ENCODE measurements at regions not wholly inside any gene's neighbourhood (a gene's known extent, or its start where the extent isn't known, plus 50 kb on each side); places are given as distances from the start of the nearest gene placed in this dataset.

DNA sequence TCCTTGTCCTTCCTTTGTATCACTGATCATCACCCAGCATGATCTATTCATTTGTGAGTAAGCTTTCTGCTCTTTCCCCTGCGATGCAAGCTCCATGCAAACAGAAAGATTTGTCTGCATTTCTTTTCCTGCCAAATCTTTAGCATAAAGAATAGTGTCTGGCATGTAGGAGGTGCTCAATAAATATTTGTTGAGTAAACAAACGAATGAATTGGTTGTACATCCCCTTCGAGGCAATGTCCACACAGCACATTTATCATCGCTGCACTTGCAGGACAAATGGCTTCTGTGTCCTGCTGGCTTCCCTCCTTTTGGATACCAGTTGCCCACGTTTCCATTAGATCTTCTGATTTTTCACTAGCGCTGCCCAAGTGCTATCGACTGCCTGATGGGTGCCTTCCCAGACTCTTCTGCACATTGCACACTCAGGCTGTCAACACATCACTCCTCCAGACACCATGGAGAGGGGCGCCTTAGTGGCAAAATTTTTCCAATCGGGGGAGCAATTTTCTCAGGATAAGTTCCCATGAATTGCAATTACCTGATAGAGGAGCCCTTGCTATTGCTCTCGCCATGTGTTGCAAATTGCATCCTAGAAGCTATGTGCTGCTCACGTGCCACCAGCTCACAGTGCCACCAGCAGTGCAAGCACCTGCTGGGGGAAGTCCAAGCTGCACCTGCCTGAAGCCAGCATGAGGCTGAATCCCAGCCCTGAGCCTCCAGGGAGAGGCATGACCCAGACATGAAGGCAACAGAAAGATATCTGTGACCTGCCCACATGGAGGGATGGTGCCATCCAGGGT is 206.6 kb downstream of the KIF26A start:
- DNase-seq: no peak

- no peak for DNase-seq
Measured at GRCh38 chr14:104345621-104346462, 207.5 kb downstream of the KIF26A start.

- no peak for DNase-seq
Measured at GRCh38 chr14:104346608-104347007, 208.2 kb downstream of the KIF26A start.

- no peak for DNase-seq
Measured at GRCh38 chr14:104348741-104349140, 210.4 kb downstream of the KIF26A start.

DNA sequence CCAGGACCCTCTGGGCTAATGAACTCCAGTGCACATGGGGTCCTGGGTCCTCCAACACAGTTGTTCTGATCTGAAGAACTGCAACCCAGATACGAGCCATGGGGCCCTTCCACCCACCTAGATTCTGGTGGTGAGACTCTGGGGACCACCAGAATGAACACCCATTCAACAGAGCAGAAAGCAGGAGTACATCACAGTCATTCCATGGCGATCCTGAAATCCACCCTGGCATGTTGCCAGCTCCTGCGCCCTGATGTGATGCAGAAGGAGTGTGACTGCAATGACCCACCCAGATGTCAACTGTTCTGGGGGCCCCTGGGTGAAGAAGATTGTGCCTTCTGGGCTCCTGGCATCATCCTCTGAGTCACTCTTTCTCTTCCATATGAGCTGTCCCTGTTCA is 211.6 kb downstream of the KIF26A start:
- DNase-seq: no peak

GRCh38 chr14:104350463-104351185 is 212.2 kb downstream of the KIF26A start:
- no peak for DNase-seq

GRCh38 chr14:104351849-104352492 is 213.6 kb downstream of the KIF26A start:
- no peak for DNase-seq

DNA sequence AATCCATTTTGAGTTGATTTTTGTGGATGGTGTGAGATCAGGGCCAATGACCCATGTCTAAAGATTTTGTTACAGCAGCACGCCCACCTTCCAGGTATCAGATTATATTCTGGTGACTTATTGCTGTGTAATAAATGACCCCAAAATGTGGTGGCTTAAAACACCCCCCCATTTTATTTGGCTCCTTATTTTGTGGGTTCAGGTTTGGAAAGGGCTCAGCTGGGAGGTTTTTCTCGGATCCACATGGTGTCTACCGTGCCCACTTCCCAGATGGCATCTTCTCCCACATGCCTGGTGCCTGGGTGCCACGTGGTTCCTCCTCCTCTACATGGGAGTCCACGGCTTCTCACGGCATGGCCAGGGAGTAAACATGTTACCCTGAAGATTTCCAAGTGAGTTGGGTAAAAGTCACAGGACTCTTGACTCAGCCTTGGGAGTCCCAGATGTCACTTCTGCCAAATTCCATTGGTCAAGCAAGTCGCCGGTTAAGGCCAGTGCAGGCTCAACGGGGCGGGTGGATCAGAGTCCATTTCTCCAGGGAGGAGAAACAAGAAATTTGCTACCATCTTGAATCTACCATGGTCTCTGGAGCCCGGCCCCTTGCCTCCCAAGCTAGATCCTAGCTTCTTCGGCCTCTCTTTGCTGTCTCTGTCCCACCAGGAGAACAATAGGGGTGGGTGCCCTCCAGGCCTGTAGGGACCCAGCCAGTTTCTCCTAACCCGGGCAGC is 214.3 kb downstream of the KIF26A start:
- no peak for DNase-seq

GRCh38 chr14:104353221-104353920 is 215.0 kb downstream of the KIF26A start:
- no peak for DNase-seq

DNA sequence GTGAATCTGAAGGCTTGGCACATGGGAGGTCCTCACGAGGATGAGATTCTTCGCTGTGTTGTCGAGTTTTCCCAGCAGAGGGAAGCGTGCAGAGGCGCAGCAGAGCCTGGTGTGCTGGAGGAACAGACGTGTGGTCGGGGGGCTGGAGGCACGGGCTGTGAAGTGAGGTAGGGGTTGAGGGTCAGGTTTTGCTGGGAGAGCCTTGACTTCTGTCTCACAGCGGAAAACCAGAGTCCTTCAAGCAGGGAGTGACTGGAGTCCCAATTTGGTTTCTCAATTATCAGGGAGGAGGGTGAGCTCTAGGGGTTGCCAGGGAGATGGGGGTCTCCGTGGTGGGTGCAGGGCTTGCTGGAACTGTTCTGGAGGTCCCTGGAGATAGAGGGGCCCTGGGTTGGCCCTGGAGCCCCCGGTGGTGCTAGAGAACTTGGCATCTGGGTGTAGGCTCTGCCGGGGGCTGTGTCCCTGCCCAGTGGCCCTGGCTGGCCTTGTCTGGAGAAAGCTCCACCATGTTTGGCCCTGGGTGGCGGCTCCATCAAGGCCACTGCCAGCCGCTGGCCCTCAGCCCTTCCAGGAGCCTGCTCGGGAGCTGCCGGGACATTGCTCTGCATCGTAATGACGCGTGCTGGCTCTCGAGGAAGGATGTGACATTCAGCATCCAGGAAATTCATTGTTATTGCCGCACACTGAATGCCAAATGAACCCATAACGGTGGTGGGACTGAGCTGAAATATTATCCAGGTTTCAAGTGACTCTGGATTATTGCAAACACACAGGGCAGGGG is 215.7 kb downstream of the KIF26A start:
- no peak for DNase-seq

- DNase-seq: no peak
Measured at GRCh38 chr14:104355101-104356019, 217.0 kb downstream of the KIF26A start.

- DNase-seq: no peak
Measured at GRCh38 chr14:104356020-104356737, 217.8 kb downstream of the KIF26A start.

DNA sequence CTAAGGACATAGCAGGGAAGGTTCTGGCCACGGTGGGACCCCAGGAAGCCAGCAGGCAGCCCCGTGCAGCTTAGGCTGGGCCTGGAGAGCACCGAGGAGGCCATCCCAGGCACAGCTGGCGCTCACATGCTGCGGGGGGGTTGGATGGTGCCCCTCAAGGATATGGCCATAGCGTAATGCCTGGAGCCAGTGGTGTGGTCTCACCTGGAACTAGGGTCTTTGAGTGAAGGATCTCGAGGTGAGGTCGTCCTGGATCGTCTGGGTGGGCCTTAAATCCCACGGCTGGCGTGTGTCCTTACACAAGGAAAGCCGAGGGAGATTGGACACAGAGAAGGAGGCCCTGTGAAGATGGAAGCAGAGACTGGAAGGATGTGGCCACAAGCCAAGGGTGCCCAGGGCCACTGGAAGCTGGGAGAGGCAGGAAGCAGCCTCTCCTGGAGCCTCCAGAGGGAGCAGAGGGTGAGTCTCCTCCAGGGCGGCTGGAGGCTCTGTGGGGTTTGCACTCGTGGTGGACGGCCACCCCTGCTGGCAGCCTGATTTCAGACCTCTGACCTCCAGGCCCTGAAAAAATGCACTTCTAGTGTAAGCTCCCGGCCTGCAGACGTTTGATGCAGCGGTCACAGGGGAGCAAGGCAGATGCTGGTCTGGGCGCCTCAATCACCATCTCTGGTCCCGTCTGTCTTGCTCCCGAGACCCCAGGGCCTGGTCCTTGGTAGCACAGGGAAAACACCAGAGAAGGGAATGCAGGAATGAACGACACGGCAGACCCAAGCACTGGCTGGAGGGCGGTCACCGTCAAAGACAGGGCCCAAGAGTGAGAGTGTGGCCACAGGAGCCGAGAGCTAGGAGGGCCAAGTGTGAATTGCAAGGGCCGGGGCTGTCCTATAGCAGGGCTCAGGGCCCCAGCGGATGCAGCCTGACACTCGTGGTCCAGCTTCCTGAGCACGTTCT is 218.6 kb downstream of the KIF26A start:
- DNase-seq: no peak

- DNase-seq: no peak
Measured at GRCh38 chr14:104357689-104358527, 219.5 kb downstream of the KIF26A start.

GRCh38 chr14:104358528-104359300 is 220.3 kb downstream of the KIF26A start:
- DNase-seq: no peak
